CD14-positive monocyte (primary cell): ENCODE measurements at regions not wholly inside any gene's neighbourhood (a gene's known extent, or its start where the extent isn't known, plus 50 kb on each side); places are given as distances from the start of the nearest gene placed in this dataset.

Experiments
- DNase-seq, 3 donors: peaks; one replicate each; pipeline ENCODE4 v3.0.0-alpha.2; 2011 to 2022
- H2AFZ ChIP-seq: 2 replicates; pipeline ENCODE4 v1.6.0; 2012; ENCODE audit warnings: mild to moderate bottlenecking, low read depth, low read length, inconsistent platforms; ENCODE audit not compliant: insufficient read depth, poor library complexity, severe bottlenecking
- H3K27ac ChIP-seq, 2 donors: 1 replicate in 1 of 2; 2 replicates in 1 of 2; pipeline ENCODE4 v1.5.1; 2012 to 2013; ENCODE audit warnings: low read length in 2 of 2, control low read depth in 1 of 2, inconsistent platforms in 1 of 2, low read depth in 1 of 2, mild to moderate bottlenecking in 1 of 2
- H3K27me3 ChIP-seq, 2 donors: one replicate each; pipeline versions ENCODE4 v1.6.0 to v1.6.1; 2011 to 2013; ENCODE audit warnings: low read length in 2 of 2; ENCODE audit not compliant: control insufficient read depth in 2 of 2, insufficient read depth in 2 of 2
- H3K36me3 ChIP-seq, 2 donors: replicated peaks in 1 of 2; 1 replicate in 1 of 2; 2 replicates in 1 of 2; pipeline versions ENCODE4 v1.5.1 to v1.6.1; 2012 to 2013; ENCODE audit warnings: low read length in 2 of 2, control low read depth in 1 of 2, inconsistent platforms in 1 of 2, mild to moderate bottlenecking in 1 of 2; ENCODE audit not compliant: insufficient read depth in 2 of 2, control insufficient read depth in 1 of 2
- H3K4me1 ChIP-seq, 2 donors: 1 replicate in 1 of 2; 2 replicates in 1 of 2; pipeline versions ENCODE4 v1.5.1 to v1.6.1; 2012 to 2013; ENCODE audit warnings: low read length in 2 of 2, control low read depth in 1 of 2, inconsistent platforms in 1 of 2, mild to moderate bottlenecking in 1 of 2, moderate library complexity in 1 of 2; ENCODE audit not compliant: insufficient read depth in 2 of 2, control insufficient read depth in 1 of 2
- H3K4me2 ChIP-seq: replicated peaks from 2 replicates; pipeline ENCODE3; 2012; ENCODE audit warnings: low read length, moderate library complexity, mild to moderate bottlenecking; ENCODE audit not compliant: poor library complexity, severe bottlenecking; ENCODE audit errors: extremely low read depth
- H3K4me3 ChIP-seq, 3 experiments: fragments of 200-600 bp in 1 of 3; sonication (generic) in 1 of 3; replicated peaks in 1 of 3; 1 replicate in 2 of 3; 2 replicates in 1 of 3; pipeline ENCODE4 v1.5.1; 2011 to 2013; ENCODE audit warnings: low read length in 3 of 3, mild to moderate bottlenecking in 3 of 3, control low read depth in 2 of 3, low read depth in 2 of 3, inconsistent platforms in 1 of 3, moderate library complexity in 1 of 3
- H3K79me2 ChIP-seq: 2 replicates; pipeline ENCODE4 v1.6.0; 2012; ENCODE audit warnings: mild to moderate bottlenecking, control low read depth, inconsistent platforms, low read length, moderate library complexity; ENCODE audit not compliant: insufficient read depth
- H3K9ac ChIP-seq: 2 replicates; pipeline ENCODE4 v1.6.0; 2017; ENCODE audit warnings: low read length, mild to moderate bottlenecking; ENCODE audit not compliant: insufficient read depth, poor library complexity, severe bottlenecking
- H3K9me3 ChIP-seq, 2 donors: replicated peaks in 1 of 2; 1 replicate in 1 of 2; 2 replicates in 1 of 2; pipeline versions ENCODE4 v1.5.1 to v1.6.1; 2012 to 2013; ENCODE audit warnings: low read length in 2 of 2, control low read depth in 1 of 2; ENCODE audit not compliant: control insufficient read depth in 1 of 2, insufficient read depth in 1 of 2
- H4K20me1 ChIP-seq: 2 replicates; pipeline ENCODE4 v1.6.0; 2012; ENCODE audit warnings: mild to moderate bottlenecking, low read length, control low read depth, moderate library complexity; ENCODE audit not compliant: insufficient read depth
- H3K27ac Mint-ChIP-seq, 7 donors: one replicate each; pipeline ENCODE4 v1.8.0; 2020; ENCODE audit warnings: mild to moderate bottlenecking in 7 of 7, mixed read lengths in 7 of 7, moderate library complexity in 6 of 7, inconsistent platforms in 2 of 7
- H3K27me3 Mint-ChIP-seq, 3 donors: one replicate each; pipeline ENCODE4 v1.8.0; 2021 to 2022; ENCODE audit warnings: low read depth in 3 of 3, mild to moderate bottlenecking in 3 of 3, mixed read lengths in 3 of 3, moderate library complexity in 3 of 3, inconsistent platforms in 1 of 3
- H3K36me3 Mint-ChIP-seq, 2 donors: one replicate each; pipeline ENCODE4 v1.8.0; 2020; ENCODE audit warnings: mixed read lengths in 2 of 2, inconsistent platforms in 1 of 2, mild to moderate bottlenecking in 1 of 2
- H3K4me1 Mint-ChIP-seq: one replicate; pipeline ENCODE4 v1.8.0; 2020; ENCODE audit warnings: mild to moderate bottlenecking, mixed read lengths
- H3K4me3 Mint-ChIP-seq, 2 donors: one replicate each; pipeline ENCODE4 v1.8.0; 2020; ENCODE audit warnings: mild to moderate bottlenecking in 2 of 2, mixed read lengths in 2 of 2, moderate library complexity in 1 of 2
- H3K9me3 Mint-ChIP-seq, 7 donors: one replicate each; pipeline ENCODE4 v1.8.0; 2020 to 2022; ENCODE audit warnings: mixed read lengths in 7 of 7, mild to moderate bottlenecking in 6 of 7, moderate library complexity in 6 of 7, inconsistent platforms in 2 of 7
- CTCF ChIP-seq: fragments of 200-600 bp; IDR thresholded peaks from one replicate; pipeline ENCODE4 v1.8.0; 2022; ENCODE audit warnings: antibody characterized with exemption, mild to moderate bottlenecking
- WGBS: methylation state at CpG from one replicate; pipeline ENCODE4 v1.1.5; 2013; ENCODE audit warnings: missing lambda C conversion rate; ENCODE audit not compliant: insufficient coverage; 5-methylcytosine and 5-hydroxymethylcytosine counted together
- intact Hi-C, 2 donors: fragments of 100-400 bp; cut with micrococcal nuclease; formaldehyde crosslinking; loops; one replicate each; pipeline versions ENCODE4 v1.15.0 to v1.15.1; 2023

GRCh38 chr10:2023687-2024086 lies 286.4 kb upstream of the ADARB2 start:
- 91% methylated on average over 3 of the region's 5 CpGs for WGBS
- intact Hi-C loops, result no loop called here

GRCh38 chr10:2022401-2022800 lies 285.1 kb upstream of the ADARB2 start:
- 60% methylated on average over 3 of the region's 6 CpGs for WGBS
- no peaks in the 10 kb centered on the region for H3K79me2 ChIP-seq
- peaks cover 0 to 6% (median 2%) of the 10 kb centered on the region in 7 donors for H3K9me3 Mint-ChIP-seq
- H3K36me3 Mint-ChIP-seq, result no peaks in the 10 kb centered on the region
- no peaks in the 10 kb centered on the region for H4K20me1 ChIP-seq
- no peaks in the 10 kb centered on the region for H3K36me3 ChIP-seq
- no peak overlapping the region for H3K4me3 Mint-ChIP-seq
- H2AFZ ChIP-seq, result no peak overlapping the region
- H3K4me1 ChIP-seq, result peaks cover 9 to 14% of the 10 kb centered on the region in 2 donors
- H3K9ac ChIP-seq, result no peak overlapping the region
- DNase-seq, result no peak
- intact Hi-C loops, result no loop called here
- no peak overlapping the region for H3K27ac Mint-ChIP-seq
- H3K4me1 Mint-ChIP-seq, result peaks cover 12% of the 10 kb centered on the region
- H3K27ac ChIP-seq, result no peak overlapping the region
- H3K4me3 ChIP-seq, result no peak overlapping the region
- H3K27me3 ChIP-seq, result no peaks in the 10 kb centered on the region
- TF ChIP-seq CTCF, result no peak
- peaks cover 0 to 3% of the 10 kb centered on the region in 2 donors for H3K9me3 ChIP-seq
- H3K27me3 Mint-ChIP-seq, result no peaks in the 10 kb centered on the region
- H3K4me2 ChIP-seq, result no peak overlapping the region

More at GRCh38 chr10:2023687-2024086, 286.4 kb upstream of the ADARB2 start:
- H3K9me3 ChIP-seq, result peaks cover 0 to 4% of the 10 kb centered on the region in 2 donors
- no peak overlapping the region for H3K9ac ChIP-seq
- Mint-ChIP-seq H3K27ac (no peak overlapping the region), H3K27me3 (no peaks in the 10 kb centered on the region), H3K4me1 (peaks cover 12% of the 10 kb centered on the region), H3K4me3 (no peak overlapping the region), H3K36me3 (no peaks in the 10 kb centered on the region), H3K9me3 (peaks cover 0 to 8% (median 2%) of the 10 kb centered on the region in 7 donors)
- no peak for TF ChIP-seq CTCF
- peaks cover 9 to 14% of the 10 kb centered on the region in 2 donors for H3K4me1 ChIP-seq
- H3K36me3 ChIP-seq, result no peaks in the 10 kb centered on the region
- H3K27me3 ChIP-seq, result no peaks in the 10 kb centered on the region
- no peaks in the 10 kb centered on the region for H3K79me2 ChIP-seq
- no peak overlapping the region for H3K4me2 ChIP-seq
- H2AFZ ChIP-seq, result no peak overlapping the region
- no peak overlapping the region for H3K4me3 ChIP-seq
- no peak for DNase-seq
- H3K27ac ChIP-seq, result no peak overlapping the region
- H4K20me1 ChIP-seq, result no peaks in the 10 kb centered on the region
